HCT116 (cell line): ENCODE measurements at regions not wholly inside any gene's neighbourhood (a gene's known extent, or its start where the extent isn't known, plus 50 kb on each side); places are given as distances from the start of the nearest gene placed in this dataset.

ENCODE experiments used
- ATAC-seq: fragments of 200-7000 bp; cut with Tn5 transposase; 2 replicates; pipeline ENCODE4 v1.9.1; 2020; ENCODE audit warnings: mild to moderate bottlenecking, moderate library complexity
- BruUV-seq: library from RNA; stranded (reverse); fragments of 400-500 nt; replicated peaks from 2 replicates; lab custom pipeline; 2021; lab: Mats Ljungman, UMichigan
- CTCF ChIA-PET: fragments of 300-600 bp; sonication (Branson Sonifier 250); formaldehyde crosslinking; loops from one replicate; lab custom pipeline; 2021; ENCODE audit warnings: antibody characterized with exemption; lab: Charles Lee
- POLR2A ChIA-PET: fragments of 300-600, 350-600 bp; sonication (Branson Sonifier 250); formaldehyde crosslinking; loops from one replicate; lab custom pipeline; 2021; ENCODE audit warnings: antibody characterized with exemption; lab: Charles Lee
- RAD21 ChIA-PET, 2 experiments: fragments of 300-600 bp; sonication (Branson Sonifier 250); formaldehyde crosslinking; loops; one replicate each; lab custom pipeline; 2023; ENCODE audit warnings: low total read pairs in 2 of 2; ENCODE audit not compliant: uncharacterized antibody in 2 of 2, unreplicated experiment in 2 of 2, low non-redundant PET in 1 of 2; lab: Charles Lee
- DNase-seq: peaks from one replicate; pipeline ENCODE4 v3.0.0-alpha.2; 2010; ENCODE audit warnings: low read depth, low spot score
- H2AFZ ChIP-seq: fragments of 200-600 bp; shearing (Covaris generic), sonication (generic); 2 replicates; pipeline ENCODE4 v1.6.1; 2017; ENCODE audit warnings: low read depth, mixed run types, mixed read lengths, antibody characterized with exemption, low read length; ENCODE audit not compliant: poor library complexity, severe bottlenecking
- H3K27ac ChIP-seq: 2 replicates; pipeline ENCODE4 v1.5.1; 2012; ENCODE audit warnings: low read depth, low read length
- H3K27me3 ChIP-seq: fragments of 200-600 bp; sonication (generic); 2 replicates; pipeline ENCODE4 v1.6.1; 2016; ENCODE audit warnings: mixed run types, low read length, mixed read lengths; ENCODE audit not compliant: insufficient read depth
- H3K36me3 ChIP-seq, 2 experiments: fragments of 200-500 bp in 1 of 2; fragments of 200-600 bp in 1 of 2; sonication (Bioruptor generic) in 1 of 2; sonication (generic) in 1 of 2; 2 replicates each; pipeline versions ENCODE4 v1.5.1 to v1.6.1; 2014 to 2016; ENCODE audit warnings: low read length in 2 of 2, inconsistent platforms in 1 of 2, mixed read lengths in 1 of 2, mixed run types in 1 of 2; ENCODE audit not compliant: insufficient read depth in 2 of 2, control insufficient read depth in 1 of 2
- H3K4me1 ChIP-seq, 2 experiments: fragments of 200-600 bp in 1 of 2; sonication (generic) in 1 of 2; 2 replicates each; pipeline versions ENCODE4 v1.5.1 to v1.6.1; 2012 to 2017; ENCODE audit warnings: low read length in 2 of 2, inconsistent platforms in 1 of 2, mild to moderate bottlenecking in 1 of 2, mixed read lengths in 1 of 2, mixed run types in 1 of 2, moderate library complexity in 1 of 2; ENCODE audit not compliant: insufficient read depth in 2 of 2, control insufficient read depth in 1 of 2
- H3K4me2 ChIP-seq: fragments of 200-600 bp; sonication (generic); 2 replicates; pipeline ENCODE4 v1.6.1; 2017; ENCODE audit warnings: mixed run types, low read length, mixed read lengths
- H3K4me3 ChIP-seq, 2 experiments: fragments of 200-600 bp in 1 of 2; sonication (generic) in 1 of 2; replicated peaks in 1 of 2; 2 replicates each; pipeline ENCODE4 v1.5.1; 2011 to 2016; ENCODE audit warnings: low read length in 2 of 2, control low read depth in 1 of 2, low read depth in 1 of 2, mild to moderate bottlenecking in 1 of 2, mixed read lengths in 1 of 2, mixed run types in 1 of 2
- H3K79me2 ChIP-seq: fragments of 200-600 bp; sonication (generic); 2 replicates; pipeline ENCODE4 v1.6.1; 2017; ENCODE audit warnings: mild to moderate bottlenecking, mixed run types, low read length, moderate library complexity, mixed read lengths; ENCODE audit not compliant: insufficient read depth
- H3K9ac ChIP-seq: fragments of 200-600 bp; sonication (generic); 2 replicates; pipeline ENCODE4 v1.6.1; 2016; ENCODE audit warnings: low read length, mixed read lengths
- H3K9me2 ChIP-seq: fragments of 200-600 bp; sonication (generic), shearing (Covaris generic); 2 replicates; pipeline ENCODE4 v1.6.1; 2017; ENCODE audit warnings: mixed run types, mild to moderate bottlenecking, moderate library complexity; ENCODE audit not compliant: insufficient read depth
- H3K9me3 ChIP-seq, 2 experiments: fragments of 200-500 bp in 1 of 2; fragments of 200-600 bp in 1 of 2; sonication (Bioruptor generic) in 1 of 2; sonication (generic) in 1 of 2; 2 replicates each; pipeline ENCODE4 v1.6.1; 2014 to 2017; ENCODE audit warnings: low read length in 2 of 2, mixed read lengths in 2 of 2, inconsistent platforms in 1 of 2, low read depth in 1 of 2, mild to moderate bottlenecking in 1 of 2, mixed run types in 1 of 2, moderate library complexity in 1 of 2; ENCODE audit not compliant: control insufficient read depth in 1 of 2, insufficient read depth in 1 of 2
- H4K20me1 ChIP-seq: fragments of 200-600 bp; sonication (generic), shearing (Covaris generic); 2 replicates; pipeline ENCODE4 v1.6.1; 2017; ENCODE audit warnings: mixed run types, mild to moderate bottlenecking, moderate library complexity; ENCODE audit not compliant: insufficient read depth
- CBX3 ChIP-seq: IDR thresholded peaks from 2 replicates; pipeline ENCODE4 v1.6.1; 2012; ENCODE audit warnings: low read depth
- CEBPB ChIP-seq: IDR thresholded peaks from 2 replicates; pipeline ENCODE4 v1.6.1; 2012; ENCODE audit warnings: low read depth
- EGR1 ChIP-seq: IDR thresholded peaks from 2 replicates; pipeline ENCODE4 v1.6.1; 2012; ENCODE audit warnings: low read depth
- ELF1 ChIP-seq: IDR thresholded peaks from 2 replicates; pipeline ENCODE4 v1.6.1; 2012; ENCODE audit warnings: low read depth, borderline replicate concordance
- EZH2 ChIP-seq: fragments of 200-600 bp; sonication (generic); IDR thresholded peaks from 2 replicates; pipeline ENCODE4 v1.6.1; 2017; ENCODE audit warnings: antibody characterized with exemption, mixed run types
- EZH2phosphoT487 ChIP-seq: fragments of 200-600 bp; IDR thresholded peaks from 2 replicates; pipeline ENCODE4 v1.6.1; 2018; ENCODE audit warnings: antibody characterized with exemption, borderline replicate concordance
- FOSL1 ChIP-seq: IDR thresholded peaks from 2 replicates; pipeline ENCODE4 v1.6.1; 2012; ENCODE audit warnings: low read depth
- JUND ChIP-seq: IDR thresholded peaks from 2 replicates; pipeline ENCODE4 v1.6.1; 2012
- POLR2A ChIP-seq: IDR thresholded peaks from 2 replicates; pipeline ENCODE4 v1.7.0; 2011; ENCODE audit warnings: borderline replicate concordance; ENCODE audit not compliant: insufficient read depth, insufficient read length; ENCODE audit errors: extremely low read depth
- RAD21 ChIP-seq: IDR thresholded peaks from 2 replicates; pipeline ENCODE4 v1.6.1; 2012; ENCODE audit warnings: low read depth, mild to moderate bottlenecking
- SIN3A ChIP-seq: IDR thresholded peaks from 2 replicates; pipeline ENCODE4 v1.6.1; 2012; ENCODE audit warnings: low read depth
- SP1 ChIP-seq: IDR thresholded peaks from 2 replicates; pipeline ENCODE4 v1.6.1; 2012; ENCODE audit warnings: low read depth
- SRF ChIP-seq: IDR thresholded peaks from 2 replicates; pipeline ENCODE4 v1.6.1; 2012; ENCODE audit warnings: low read depth
- YY1 ChIP-seq: IDR thresholded peaks from 2 replicates; pipeline ENCODE4 v1.6.1; 2011; ENCODE audit warnings: low read length, low read depth, moderate library complexity, mild to moderate bottlenecking; ENCODE audit not compliant: insufficient replicate concordance; ENCODE audit errors: extremely low read depth
- ZFX ChIP-seq: fragments of 450-650 bp; IDR thresholded peaks from 2 replicates; pipeline ENCODE4 v1.6.1; 2017
- ZNF274 ChIP-seq: fragments of 200-500 bp; sonication (Bioruptor generic); IDR thresholded peaks from 2 replicates; pipeline ENCODE4 v1.6.1; 2014; ENCODE audit warnings: mild to moderate bottlenecking, low read depth, low read length, inconsistent platforms
- intact Hi-C: fragments of 100-400 bp; cut with micrococcal nuclease; formaldehyde crosslinking; loops from 2 replicates; pipeline ENCODE4 v1.10.0; 2022
- TF ChIP-seq, protein P1 (sequence below): IDR thresholded peaks from 2 replicates; pipeline ENCODE4 v1.6.1; 2012
- TF ChIP-seq, protein P2 (sequence below): IDR thresholded peaks from 2 replicates; pipeline ENCODE4 v1.6.1; 2012
- TF ChIP-seq, protein P3 (sequence below): IDR thresholded peaks from 2 replicates; pipeline ENCODE4 v1.6.1; 2011; ENCODE audit warnings: mild to moderate bottlenecking, low read length, moderate library complexity; ENCODE audit not compliant: insufficient replicate concordance; ENCODE audit errors: extremely low read depth

GRCh38 chr3:46102059-46102779 is 74.9 kb upstream of the XCR1 start:
- Histone ChIP-seq H3K4me3 (no peak overlapping the region), H3K79me2 (no peaks in the 10 kb centered on the region), H3K36me3 (no peaks in the 10 kb centered on the region), H3K4me2 (no peak overlapping the region), H3K4me1 (peaks cover 0 to 6% of the 10 kb centered on the region in 2 experiments; a peak in 1 of 4 replicates), H3K27ac (no peak overlapping the region), H2AFZ (no peak overlapping the region), H3K9me3 (no peaks in the 10 kb centered on the region), H3K9me2 (no peaks in the 10 kb centered on the region), H4K20me1 (no peaks in the 10 kb centered on the region), H3K27me3 (no peaks in the 10 kb centered on the region), H3K9ac (no peak overlapping the region)
- ChIA-PET RAD21 (no interaction called here), POLR2A (no interaction called here), CTCF (interaction anchor here (1.4 kb wide), 1 partner anchor 106 kb away, joined by 5 read pairs; the partner anchor contains the start of gene CCR1)
- peak; percentile 46 for TF ChIP-seq RAD21
- no peak for TF ChIP-seq ELF1
- no peak for DNase-seq
- no peak for ATAC-seq
- intact Hi-C loops: no loop called here
- no TSS peak for BruUV-seq

GRCh38 chr3:46100812-46101211 is 73.5 kb upstream of the XCR1 start:
- no peak for ATAC-seq
- TF ChIP-seq, protein P1, sequence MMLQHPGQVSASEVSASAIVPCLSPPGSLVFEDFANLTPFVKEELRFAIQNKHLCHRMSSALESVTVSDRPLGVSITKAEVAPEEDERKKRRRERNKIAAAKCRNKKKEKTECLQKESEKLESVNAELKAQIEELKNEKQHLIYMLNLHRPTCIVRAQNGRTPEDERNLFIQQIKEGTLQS: no peak
- TF ChIP-seq EZH2phosphoT487 (no peak), SIN3A (no peak), ZNF274 (no peak), YY1 (no peak), SRF (no peak), FOSL1 (no peak), EGR1 (no peak), CEBPB (no peak), POLR2A (no peak), RAD21 (no peak), EZH2 (no peak), ZFX (no peak), SP1 (no peak), CBX3 (no peak), ELF1 (no peak), JUND (no peak)
- TF ChIP-seq, protein P2, sequence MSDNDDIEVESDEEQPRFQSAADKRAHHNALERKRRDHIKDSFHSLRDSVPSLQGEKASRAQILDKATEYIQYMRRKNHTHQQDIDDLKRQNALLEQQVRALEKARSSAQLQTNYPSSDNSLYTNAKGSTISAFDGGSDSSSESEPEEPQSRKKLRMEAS: no peak
- TF ChIP-seq, protein P3, sequence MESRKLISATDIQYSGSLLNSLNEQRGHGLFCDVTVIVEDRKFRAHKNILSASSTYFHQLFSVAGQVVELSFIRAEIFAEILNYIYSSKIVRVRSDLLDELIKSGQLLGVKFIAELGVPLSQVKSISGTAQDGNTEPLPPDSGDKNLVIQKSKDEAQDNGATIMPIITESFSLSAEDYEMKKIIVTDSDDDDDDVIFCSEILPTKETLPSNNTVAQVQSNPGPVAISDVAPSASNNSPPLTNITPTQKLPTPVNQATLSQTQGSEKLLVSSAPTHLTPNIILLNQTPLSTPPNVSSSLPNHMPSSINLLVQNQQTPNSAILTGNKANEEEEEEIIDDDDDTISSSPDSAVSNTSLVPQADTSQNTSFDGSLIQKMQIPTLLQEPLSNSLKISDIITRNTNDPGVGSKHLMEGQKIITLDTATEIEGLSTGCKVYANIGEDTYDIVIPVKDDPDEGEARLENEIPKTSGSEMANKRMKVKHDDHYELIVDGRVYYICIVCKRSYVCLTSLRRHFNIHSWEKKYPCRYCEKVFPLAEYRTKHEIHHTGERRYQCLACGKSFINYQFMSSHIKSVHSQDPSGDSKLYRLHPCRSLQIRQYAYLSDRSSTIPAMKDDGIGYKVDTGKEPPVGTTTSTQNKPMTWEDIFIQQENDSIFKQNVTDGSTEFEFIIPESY: no peak

More at GRCh38 chr3:46100812-46101211, 73.5 kb upstream of the XCR1 start:
- CTCF ChIA-PET: no interaction called here
- RAD21 ChIA-PET: no interaction called here
- Histone ChIP-seq H3K4me1 (peaks cover 0 to 6% of the 10 kb centered on the region in 2 experiments; a peak in 1 of 4 replicates), H4K20me1 (no peaks in the 10 kb centered on the region), H2AFZ (no peak overlapping the region), H3K27me3 (no peaks in the 10 kb centered on the region), H3K27ac (no peak overlapping the region), H3K4me2 (no peak overlapping the region), H3K4me3 (no peak overlapping the region), H3K9ac (no peak overlapping the region), H3K36me3 (no peaks in the 10 kb centered on the region), H3K9me3 (no peaks in the 10 kb centered on the region), H3K9me2 (no peaks in the 10 kb centered on the region), H3K79me2 (no peaks in the 10 kb centered on the region)
- no TSS peak for BruUV-seq
- no peak for DNase-seq
- intact Hi-C loops: no loop called here
- POLR2A ChIA-PET: no interaction called here
